Heart left ventricle (tissue), 16 donors: ENCODE measurements at regions not wholly inside any gene's neighbourhood (a gene's known extent, or its start where the extent isn't known, plus 50 kb on each side); places are given as distances from the start of the nearest gene placed in this dataset.
"Not testable (repeated sequence)": the region's sequence is repeated elsewhere in the genome, so short reads cannot be mapped to it uniquely, and the experiment has no call there.

Experiments used
- ATAC-seq, 4 donors: fragments of 200-7000 bp; cut with Tn5 transposase; one replicate each; pipeline ENCODE4 v1.9.1; 2020 to 2022; ENCODE audit warnings: moderate library complexity in 4 of 4, mild to moderate bottlenecking in 3 of 4, moderate number of reproducible peaks in 1 of 4
- DNase-seq, 5 donors: peaks; one replicate each; pipeline ENCODE4 v3.0.0-alpha.2; 2020
- H3K27ac ChIP-seq, 12 donors: fragments of 200-600 bp; sonication (generic) in 4 of 12; one replicate each; pipeline versions ENCODE4 v1.5.0 to v1.8.0; 2016 to 2022; ENCODE audit warnings: mild to moderate bottlenecking in 2 of 12
- H3K27me3 ChIP-seq, 9 donors: fragments of 200-600 bp; sonication (generic) in 2 of 9; one replicate each; pipeline versions ENCODE4 v1.5.1 to v1.8.0; 2016 to 2022; ENCODE audit warnings: mild to moderate bottlenecking in 3 of 9
- H3K36me3 ChIP-seq, 9 donors: fragments of 200-600 bp; sonication (generic) in 2 of 9; one replicate each; pipeline versions ENCODE4 v1.5.0 to v1.8.0; 2018 to 2022; ENCODE audit warnings: mild to moderate bottlenecking in 2 of 9
- H3K4me1 ChIP-seq, 12 donors: fragments of 200-600 bp; sonication (generic) in 4 of 12; one replicate each; pipeline versions ENCODE4 v1.5.0 to v1.8.0; 2016 to 2022; ENCODE audit warnings: mild to moderate bottlenecking in 3 of 12
- H3K4me3 ChIP-seq, 12 donors: fragments of 200-600 bp; sonication (generic) in 4 of 12; one replicate each; pipeline versions ENCODE4 v1.5.0 to v1.8.0; 2017 to 2022; ENCODE audit warnings: mild to moderate bottlenecking in 9 of 12, moderate library complexity in 4 of 12
- H3K9me3 ChIP-seq, 12 donors: fragments of 200-600 bp; sonication (generic) in 4 of 12; one replicate each; pipeline versions ENCODE4 v1.5.0 to v1.8.0; 2016 to 2022; ENCODE audit warnings: mild to moderate bottlenecking in 1 of 12
- CTCF ChIP-seq, 12 donors: fragments of 200-600 bp; sonication (generic) in 4 of 12; IDR thresholded peaks; one replicate each; pipeline versions ENCODE4 v1.5.0 to v1.8.0; 2018 to 2022; ENCODE audit warnings: antibody characterized with exemption in 12 of 12, mild to moderate bottlenecking in 5 of 12
- POLR2A ChIP-seq, 2 donors: fragments of 450-650 bp; IDR thresholded peaks; one replicate each; pipeline ENCODE4 v1.6.1; 2017; ENCODE audit warnings: antibody characterized with exemption in 2 of 2, mild to moderate bottlenecking in 2 of 2, moderate library complexity in 2 of 2
- WGBS, 4 donors: extraction: QIAGEN DNeasy Blood & Tissue Kit in 2 of 4; methylation state at CpG; one replicate each; pipeline versions ENCODE4 v1.1.5 to v1.1.7; 2013 to 2018; 5-methylcytosine and 5-hydroxymethylcytosine counted together
- intact Hi-C, 10 donors: fragments of 100-400 bp; cut with DNase I; formaldehyde crosslinking; loops; one replicate each; pipeline versions ENCODE4 v1.11.1 to v1.14.2; 2022
- donor health status: ischemic (EF 13 %, LVEDD 7.1; RV severe dilation, severe dysfunction).
- donor health status: healthy with polysubstance abuse.
- donor health status: DM: no; HTN: yes; CAD: no.
- donor health status: DM: no; HTN: no; CAD: no.
- donor health status: ischemic (EF 25% LVEDD 6.9; RV normal size, moderate dysfunction).
- donor health status: ischemic (EF 25% LVEDD 5.7; RV mildly dilated, moderate dysfunction).
- donor health status: healthy.
- donor health status: DM: yes; HTN: yes; CAD: no.
- donor health status: ischemic (EF 35%, LVEDD 5.7; RV mildly dilated, moderate dysfunction).
- donor health status: nonischemic (EF 11% LVEDD 7.7; RV severe dilation, severe dysfunction).
- donor health status: DM: yes; HTN: yes; CAD: no.
- donor health status: PGD.
- donor health status: ischemic (EF 29% LVEDD 5.4; RV normal size, mild dysfunction).
- donor health status: nonischemic (EF 23%, LVEDD 6.1; RV moderate dilation, normal function).

DNA sequence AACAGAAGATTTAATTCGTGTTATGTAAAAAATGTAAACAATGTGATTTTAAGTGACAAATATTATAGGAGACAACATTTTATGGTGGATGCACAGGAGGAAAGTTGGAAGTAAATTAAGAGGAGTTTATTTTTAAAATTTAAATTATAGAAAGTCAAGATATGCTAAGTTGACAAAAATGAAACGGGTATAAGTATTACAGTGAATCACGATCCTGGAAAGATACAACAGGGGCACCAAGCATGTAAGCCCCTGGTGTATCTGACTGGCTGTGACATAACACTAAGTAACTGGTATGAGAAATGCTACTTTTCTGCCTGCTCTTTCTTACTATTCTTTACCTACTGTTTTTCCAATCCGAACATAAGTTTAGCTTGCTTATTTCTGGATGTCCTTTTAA, 419.8 kb upstream of the CHD1 start:
- intact Hi-C loops: no loop called here
- Histone ChIP-seq H3K9me3 (peaks cover 0 to 19% (median 4%) of the 10 kb centered on the region in 12 donors), H3K4me3 (no peak overlapping the region), H3K36me3 (no peaks in the 10 kb centered on the region), H3K4me1 (no peaks in the 10 kb centered on the region), H3K27me3 (no peaks in the 10 kb centered on the region), H3K27ac (no peak overlapping the region)
- 82 to 84% (median 83%) methylated on average over 4 of the region's 4 CpGs for WGBS, 4 donors
- ATAC-seq (no peak), DNase-seq (no peak)
- TF ChIP-seq POLR2A (IDR thresholded peaks at IDR 0.05) (no peak), CTCF (IDR thresholded peaks at IDR 0.05) (no peak)

- H3K4me1 ChIP-seq, H3K4me3 ChIP-seq, intact Hi-C loops, H3K36me3 ChIP-seq, H3K27me3 ChIP-seq, ATAC-seq, DNase-seq, H3K27ac ChIP-seq: not testable (repeated sequence)
- H3K9me3 ChIP-seq: peaks cover 0 to 40% (median 3%) of the 10 kb centered on the region in 12 donors
- 94 to 97% (median 96%) methylated on average over 2 of the region's 2 CpGs for WGBS, 4 donors
Measured at GRCh38 chr5:99339758-99340157, 411.0 kb upstream of the CHD1 start.

- no peaks in the 10 kb centered on the region for H3K36me3 ChIP-seq
- whole genome bisulfite sequencing, 4 donors: 70 to 86% (median 80%) methylated on average over 2 of the region's 2 CpGs
- intact Hi-C loops: no loop called here
Measured at GRCh38 chr5:99334936-99335335, 406.1 kb upstream of the CHD1 start.

GRCh38 chr5:99331061-99331460, 402.3 kb upstream of the CHD1 start:
- DNase-seq (no peak), ATAC-seq (no peak)
- Histone ChIP-seq H3K27ac (no peak overlapping the region), H3K36me3 (no peaks in the 10 kb centered on the region), H3K9me3 (peaks cover 0 to 13% (median 2%) of the 10 kb centered on the region in 12 donors), H3K4me1 (no peaks in the 10 kb centered on the region), H3K4me3 (no peak overlapping the region), H3K27me3 (no peaks in the 10 kb centered on the region)
- intact Hi-C loops: no loop called here
- no peak for TF ChIP-seq POLR2A (IDR thresholded peaks at IDR 0.05)
- no peak for TF ChIP-seq CTCF (IDR thresholded peaks at IDR 0.05)
- WGBS, 4 donors: 53 to 68% (median 58%) methylated on average over 1 of the region's 1 CpG

More at GRCh38 chr5:99334936-99335335, 406.1 kb upstream of the CHD1 start:
- ATAC-seq (no peak), DNase-seq (peak in 1 of 5 donors; percentile 56)
- H3K4me3 ChIP-seq: no peak overlapping the region
- H3K27me3 ChIP-seq: no peaks in the 10 kb centered on the region
- TF ChIP-seq CTCF (IDR thresholded peaks at IDR 0.05) (no peak), POLR2A (IDR thresholded peaks at IDR 0.05) (no peak)
- H3K4me1 ChIP-seq: no peaks in the 10 kb centered on the region
- H3K9me3 ChIP-seq: peaks cover 0 to 40% (median 3%) of the 10 kb centered on the region in 12 donors
- H3K27ac ChIP-seq: no peak overlapping the region

- peaks cover 0 to 7% (median 0%) of the 10 kb centered on the region in 12 donors for H3K4me1 ChIP-seq
- 42 to 52% (median 51%) methylated on average over 5 of the region's 5 CpGs for WGBS, 4 donors
- H3K27ac ChIP-seq: no peak overlapping the region
- DNase-seq (no peak), ATAC-seq (no peak)
- H3K27me3 ChIP-seq: no peaks in the 10 kb centered on the region
- TF ChIP-seq POLR2A (IDR thresholded peaks at IDR 0.05): no peak
- TF ChIP-seq CTCF (IDR thresholded peaks at IDR 0.05): no peak
- H3K9me3 ChIP-seq: peaks cover 0 to 7% (median 0%) of the 10 kb centered on the region in 12 donors
- intact Hi-C loops: no loop called here
- H3K36me3 ChIP-seq: no peaks in the 10 kb centered on the region
- no peak overlapping the region for H3K4me3 ChIP-seq
Measured at GRCh38 chr5:99320436-99320835, 391.6 kb upstream of the CHD1 start.
